ENCODE measurements at regions not wholly inside any gene's neighbourhood (a gene's known extent, or its start where the extent isn't known, plus 50 kb on each side); places are given as distances from the start of the nearest gene placed in this dataset.
A peak's percentile ranks its signal among the peaks of the same experiment; 100 is the strongest.
"Not testable (repeated sequence)": the region's sequence is repeated elsewhere in the genome, so short reads cannot be mapped to it uniquely, and the experiment has no call there.

- no peak for DNase-seq (ENCODE audit: extremely low read depth, low read depth)
Observed at GRCh38 chr11:69218946-69219720, 63.4 kb downstream of the SMIM38 start.

GRCh38 chr11:69219991-69220390 is 64.3 kb downstream of the SMIM38 start:
- no peak for DNase-seq (ENCODE audit: extremely low read depth, low read depth)

GRCh38 chr11:69220561-69221051 is 64.9 kb downstream of the SMIM38 start:
- DNase-seq (ENCODE audit: extremely low read depth, low read depth): no peak

GRCh38 chr11:69221086-69221485 is 65.4 kb downstream of the SMIM38 start:
- no peak for DNase-seq (ENCODE audit: extremely low read depth, low read depth)

GRCh38 chr11:69221636-69222035 is 65.9 kb downstream of the SMIM38 start:
- not testable (repeated sequence) for DNase-seq (ENCODE audit: extremely low read depth, low read depth)

- DNase-seq (ENCODE audit: extremely low read depth, low read depth): no peak
Observed at GRCh38 chr11:69227271-69227670, 66.7 kb upstream of the MYEOV start.

GRCh38 chr11:69229511-69229910 is 64.4 kb upstream of the MYEOV start:
- DNase-seq (ENCODE audit: extremely low read depth, low read depth): no peak

- DNase-seq (ENCODE audit: extremely low read depth, low read depth): no peak
Observed at GRCh38 chr11:69230856-69231425, 63.0 kb upstream of the MYEOV start.

- no peak for DNase-seq (ENCODE audit: extremely low read depth, low read depth)
Observed at GRCh38 chr11:69231466-69232018, 62.4 kb upstream of the MYEOV start.

- no peak for DNase-seq (ENCODE audit: extremely low read depth, low read depth)
Observed at GRCh38 chr11:69232821-69233743, 60.9 kb upstream of the MYEOV start.

- no peak for DNase-seq (ENCODE audit: extremely low read depth, low read depth)
Observed at GRCh38 chr11:69233744-69234570, 60.0 kb upstream of the MYEOV start.

- no peak for DNase-seq (ENCODE audit: extremely low read depth, low read depth)
Observed at GRCh38 chr11:69234740-69235710, 58.9 kb upstream of the MYEOV start.

GRCh38 chr11:69238573-69239351 is 55.2 kb upstream of the MYEOV start:
- DNase-seq (ENCODE audit: extremely low read depth, low read depth): no peak

- DNase-seq (ENCODE audit: extremely low read depth, low read depth): no peak
Observed at GRCh38 chr11:69239641-69240040, 54.3 kb upstream of the MYEOV start.

- peak; percentile 6 for DNase-seq (ENCODE audit: extremely low read depth, low read depth)
Observed at GRCh38 chr11:69240332-69241074, 53.5 kb upstream of the MYEOV start.

- DNase-seq (ENCODE audit: extremely low read depth, low read depth): no peak
Observed at GRCh38 chr11:69241075-69241740, 52.7 kb upstream of the MYEOV start.

- peak; percentile 16 for DNase-seq (ENCODE audit: extremely low read depth, low read depth)
Observed at GRCh38 chr11:69241844-69242243, 52.1 kb upstream of the MYEOV start.
